Mesothelial cell of epicardium (in vitro differentiated cells): ENCODE measurements at regions not wholly inside any gene's neighbourhood (a gene's known extent, or its start where the extent isn't known, plus 50 kb on each side); places are given as distances from the start of the nearest gene placed in this dataset.

Experiments used
- DNase-seq, 2 experiments: peaks; one replicate each; pipeline ENCODE4 v3.0.0; 2021; ENCODE audit warnings: low spot score in 2 of 2; ENCODE audit not compliant: unreplicated experiment in 2 of 2
- H3K27ac Mint-ChIP-seq: 2 replicates; pipeline ENCODE4 v1.8.0; 2021; ENCODE audit warnings: mixed read lengths
- H3K27me3 Mint-ChIP-seq: 2 replicates; pipeline ENCODE4 v1.8.0; 2021; ENCODE audit warnings: low read depth, mixed read lengths
- H3K36me3 Mint-ChIP-seq: 2 replicates; pipeline ENCODE4 v1.8.0; 2021; ENCODE audit warnings: mixed read lengths
- H3K4me1 Mint-ChIP-seq: 2 replicates; pipeline ENCODE4 v1.8.0; 2021; ENCODE audit warnings: mixed read lengths
- H3K4me3 Mint-ChIP-seq: 2 replicates; pipeline ENCODE4 v1.8.0; 2021; ENCODE audit warnings: mild to moderate bottlenecking, moderate library complexity, mixed read lengths
- H3K9me3 Mint-ChIP-seq: 2 replicates; pipeline ENCODE4 v1.8.0; 2021; ENCODE audit warnings: mixed read lengths
- TF ChIP-seq, protein P1 (sequence below): fragments of 200-600 bp; sonication (generic); IDR thresholded peaks from one replicate; pipeline ENCODE4 v1.5.0; 2021; ENCODE audit warnings: antibody characterized with exemption; ENCODE audit not compliant: unreplicated experiment

GRCh38 chr5:90294604-90295003 lies 115.0 kb downstream of the CETN3 start:
- Mint-ChIP-seq H3K27me3 (peaks cover 3% of the 10 kb centered on the region), H3K4me3 (no peak overlapping the region), H3K36me3 (no peaks in the 10 kb centered on the region), H3K4me1 (peaks cover 15% of the 10 kb centered on the region), H3K9me3 (peaks cover 9% of the 10 kb centered on the region), H3K27ac (no peak overlapping the region)
- no peak for DNase-seq
- TF ChIP-seq, protein P1, sequence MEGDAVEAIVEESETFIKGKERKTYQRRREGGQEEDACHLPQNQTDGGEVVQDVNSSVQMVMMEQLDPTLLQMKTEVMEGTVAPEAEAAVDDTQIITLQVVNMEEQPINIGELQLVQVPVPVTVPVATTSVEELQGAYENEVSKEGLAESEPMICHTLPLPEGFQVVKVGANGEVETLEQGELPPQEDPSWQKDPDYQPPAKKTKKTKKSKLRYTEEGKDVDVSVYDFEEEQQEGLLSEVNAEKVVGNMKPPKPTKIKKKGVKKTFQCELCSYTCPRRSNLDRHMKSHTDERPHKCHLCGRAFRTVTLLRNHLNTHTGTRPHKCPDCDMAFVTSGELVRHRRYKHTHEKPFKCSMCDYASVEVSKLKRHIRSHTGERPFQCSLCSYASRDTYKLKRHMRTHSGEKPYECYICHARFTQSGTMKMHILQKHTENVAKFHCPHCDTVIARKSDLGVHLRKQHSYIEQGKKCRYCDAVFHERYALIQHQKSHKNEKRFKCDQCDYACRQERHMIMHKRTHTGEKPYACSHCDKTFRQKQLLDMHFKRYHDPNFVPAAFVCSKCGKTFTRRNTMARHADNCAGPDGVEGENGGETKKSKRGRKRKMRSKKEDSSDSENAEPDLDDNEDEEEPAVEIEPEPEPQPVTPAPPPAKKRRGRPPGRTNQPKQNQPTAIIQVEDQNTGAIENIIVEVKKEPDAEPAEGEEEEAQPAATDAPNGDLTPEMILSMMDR, result no peak

- DNase-seq, result no peak
- peaks cover 9% of the 10 kb centered on the region for H3K9me3 Mint-ChIP-seq
- no peak overlapping the region for H3K4me3 Mint-ChIP-seq
- H3K27me3 Mint-ChIP-seq, result peaks cover 3% of the 10 kb centered on the region
- peaks cover 15% of the 10 kb centered on the region for H3K4me1 Mint-ChIP-seq
- no peak overlapping the region for H3K27ac Mint-ChIP-seq
- TF ChIP-seq, protein P1, result no peak
- no peaks in the 10 kb centered on the region for H3K36me3 Mint-ChIP-seq
Observed at GRCh38 chr5:90293931-90294330, 115.6 kb downstream of the CETN3 start.

GRCh38 chr5:90290648-90291047 lies 118.9 kb downstream of the CETN3 start:
- peaks cover 4% of the 10 kb centered on the region for H3K4me1 Mint-ChIP-seq
- H3K4me3 Mint-ChIP-seq, result no peak overlapping the region
- no peaks in the 10 kb centered on the region for H3K36me3 Mint-ChIP-seq
- no peak overlapping the region for H3K27ac Mint-ChIP-seq
- TF ChIP-seq, protein P1, result no peak
- no peaks in the 10 kb centered on the region for H3K27me3 Mint-ChIP-seq
- DNase-seq, result no peak
- peaks cover 9% of the 10 kb centered on the region for H3K9me3 Mint-ChIP-seq

DNA sequence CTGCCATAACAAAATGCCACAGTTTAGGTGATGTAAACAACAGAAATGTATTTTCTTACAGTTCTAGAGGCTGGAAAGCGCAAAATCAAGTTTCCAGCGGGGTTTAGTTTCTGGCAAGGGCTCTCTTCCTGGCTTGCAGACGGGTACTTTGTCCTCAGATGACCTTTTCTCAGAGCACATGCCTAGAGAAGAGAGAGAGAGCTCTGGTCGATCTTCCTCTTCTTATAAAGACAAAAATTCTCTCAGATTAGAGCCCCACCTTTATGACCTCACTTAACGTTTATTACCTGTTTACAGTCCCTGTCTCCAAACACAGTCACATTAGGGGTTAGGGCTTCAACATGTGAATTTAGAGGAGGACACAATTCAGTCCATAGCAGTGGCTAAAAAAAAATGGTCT lies 119.7 kb downstream of the CETN3 start:
- TF ChIP-seq, protein P1, result no peak
- DNase-seq, result no peak
- no peaks in the 10 kb centered on the region for H3K27me3 Mint-ChIP-seq
- no peak overlapping the region for H3K27ac Mint-ChIP-seq
- H3K4me1 Mint-ChIP-seq, result no peaks in the 10 kb centered on the region
- no peak overlapping the region for H3K4me3 Mint-ChIP-seq
- peaks cover 9% of the 10 kb centered on the region for H3K9me3 Mint-ChIP-seq
- no peaks in the 10 kb centered on the region for H3K36me3 Mint-ChIP-seq

DNA sequence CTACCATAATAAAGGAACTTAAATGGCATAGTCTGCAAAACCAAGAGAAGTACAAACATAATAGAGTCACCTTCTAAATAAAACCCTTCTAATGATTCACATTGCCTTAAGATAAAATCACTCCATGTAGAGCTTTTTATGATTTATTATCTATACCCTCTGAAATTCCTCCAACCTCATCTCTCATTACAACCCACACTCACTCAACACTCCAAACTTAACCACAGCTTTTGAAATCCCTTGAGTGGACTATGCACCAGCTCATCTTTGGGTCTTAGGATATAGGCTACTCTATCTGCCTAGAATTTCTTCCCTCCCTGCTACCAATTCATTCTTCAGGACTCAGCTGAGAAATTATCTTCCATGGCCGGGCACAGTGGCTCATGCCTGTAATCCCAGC lies 122.5 kb downstream of the CETN3 start:
- no peak overlapping the region for H3K4me3 Mint-ChIP-seq
- H3K36me3 Mint-ChIP-seq, result no peaks in the 10 kb centered on the region
- H3K27ac Mint-ChIP-seq, result no peak overlapping the region
- no peaks in the 10 kb centered on the region for H3K27me3 Mint-ChIP-seq
- H3K4me1 Mint-ChIP-seq, result no peaks in the 10 kb centered on the region
- TF ChIP-seq, protein P1, result no peak
- H3K9me3 Mint-ChIP-seq, result no peaks in the 10 kb centered on the region
- no peak for DNase-seq

GRCh38 chr5:90285581-90285980 lies 124.0 kb downstream of the CETN3 start:
- no peaks in the 10 kb centered on the region for H3K36me3 Mint-ChIP-seq
- H3K27ac Mint-ChIP-seq, result no peak overlapping the region
- no peaks in the 10 kb centered on the region for H3K9me3 Mint-ChIP-seq
- H3K4me3 Mint-ChIP-seq, result no peak overlapping the region
- TF ChIP-seq, protein P1, result no peak
- no peaks in the 10 kb centered on the region for H3K4me1 Mint-ChIP-seq
- DNase-seq, result no peak
- no peaks in the 10 kb centered on the region for H3K27me3 Mint-ChIP-seq
